H9 (cell line): ENCODE measurements at regions not wholly inside any gene's neighbourhood (a gene's known extent, or its start where the extent isn't known, plus 50 kb on each side); places are given as distances from the start of the nearest gene placed in this dataset.

Source experiments
- DNase-seq: peaks from one replicate; pipeline ENCODE4 v3.0.0-alpha.2; 2017
- H2AFZ ChIP-seq: one replicate; pipeline ENCODE4 v1.6.1; 2013; ENCODE audit warnings: mild to moderate bottlenecking, low read length, control low read depth, moderate library complexity
- H2AK5ac ChIP-seq: 2 replicates; pipeline ENCODE4 v1.6.1; 2013; ENCODE audit warnings: low read length, control low read depth, mixed read lengths; ENCODE audit not compliant: insufficient read length
- H2BK120ac ChIP-seq: one replicate; pipeline ENCODE4 v1.6.1; 2013; ENCODE audit warnings: low read depth, mild to moderate bottlenecking, low read length, control low read depth, inconsistent platforms; ENCODE audit not compliant: poor library complexity, severe bottlenecking
- H2BK12ac ChIP-seq: 2 replicates; pipeline ENCODE4 v1.6.1; 2013; ENCODE audit warnings: low read length, control low read depth, mixed read lengths, low read depth; ENCODE audit not compliant: insufficient read length
- H2BK15ac ChIP-seq: 2 replicates; pipeline ENCODE4 v1.6.1; 2013; ENCODE audit warnings: low read depth, low read length, control low read depth
- H2BK20ac ChIP-seq: one replicate; pipeline ENCODE4 v1.6.1; 2013; ENCODE audit warnings: low read depth, mild to moderate bottlenecking, low read length, control low read depth, inconsistent platforms; ENCODE audit not compliant: poor library complexity, severe bottlenecking
- H2BK5ac ChIP-seq: 2 replicates; pipeline ENCODE4 v1.6.1; 2013; ENCODE audit warnings: low read length, control low read depth, mixed read lengths; ENCODE audit not compliant: insufficient read length
- H3K14ac ChIP-seq: 2 replicates; pipeline ENCODE4 v1.6.1; 2013; ENCODE audit warnings: low read length, control low read depth; ENCODE audit not compliant: insufficient read depth
- H3K18ac ChIP-seq: 2 replicates; pipeline ENCODE4 v1.6.1; 2013; ENCODE audit warnings: low read depth, mild to moderate bottlenecking, mixed read lengths, low read length, control low read depth; ENCODE audit not compliant: insufficient read length
- H3K23ac ChIP-seq: 2 replicates; pipeline ENCODE4 v1.6.1; 2013; ENCODE audit warnings: low read length, control low read depth, mixed read lengths, low read depth; ENCODE audit not compliant: insufficient read length
- H3K23me2 ChIP-seq: 2 replicates; pipeline ENCODE4 v1.6.1; 2013; ENCODE audit warnings: low read depth, mild to moderate bottlenecking, mixed read lengths, low read length, control low read depth; ENCODE audit not compliant: insufficient read length, poor library complexity, severe bottlenecking
- H3K27ac ChIP-seq: 2 replicates; pipeline ENCODE4 v1.5.1; 2013; ENCODE audit warnings: low read length, control low read depth, mixed read lengths, low read depth; ENCODE audit not compliant: insufficient read length
- H3K27me3 ChIP-seq: 2 replicates; pipeline ENCODE4 v1.6.1; 2013; ENCODE audit warnings: low read length, control low read depth, inconsistent platforms; ENCODE audit not compliant: insufficient read depth
- H3K4ac ChIP-seq: 2 replicates; pipeline ENCODE4 v1.6.1; 2013; ENCODE audit warnings: low read depth, mild to moderate bottlenecking, control low read depth, inconsistent platforms, low read length, moderate library complexity
- H3K4me1 ChIP-seq: 2 replicates; pipeline ENCODE4 v1.6.1; 2013; ENCODE audit warnings: low read length, control low read depth, inconsistent platforms; ENCODE audit not compliant: insufficient read depth
- H3K4me2 ChIP-seq: 2 replicates; pipeline ENCODE4 v1.6.1; 2013; ENCODE audit warnings: low read length, control low read depth, mixed read lengths; ENCODE audit not compliant: insufficient read length, insufficient read depth
- H3K56ac ChIP-seq: 2 replicates; pipeline ENCODE4 v1.6.1; 2013; ENCODE audit warnings: low read depth, mild to moderate bottlenecking, mixed read lengths, low read length, control low read depth; ENCODE audit not compliant: insufficient read length
- H3K79me1 ChIP-seq: 2 replicates; pipeline ENCODE4 v1.6.1; 2013; ENCODE audit warnings: low read depth, mild to moderate bottlenecking, moderate library complexity, low read length, control low read depth, inconsistent platforms; ENCODE audit not compliant: insufficient read depth, poor library complexity, severe bottlenecking
- H3K79me2 ChIP-seq: 2 replicates; pipeline ENCODE4 v1.6.1; 2013; ENCODE audit warnings: low read length, control low read depth, inconsistent platforms; ENCODE audit not compliant: insufficient read depth
- H3K9ac ChIP-seq: 2 replicates; pipeline ENCODE4 v1.6.1; 2013; ENCODE audit warnings: low read length, control low read depth, mixed read lengths; ENCODE audit not compliant: insufficient read length; ENCODE audit errors: extremely low read depth
- H3K9me3 ChIP-seq: one replicate; pipeline ENCODE4 v1.6.1; 2013; ENCODE audit warnings: low read depth, low read length, inconsistent platforms; ENCODE audit not compliant: control insufficient read depth
- H3T11ph ChIP-seq: one replicate; pipeline ENCODE4 v1.6.1; 2013; ENCODE audit warnings: mild to moderate bottlenecking, low read length, control low read depth, inconsistent platforms
- H4K20me1 ChIP-seq: one replicate; pipeline ENCODE4 v1.6.1; 2013; ENCODE audit not compliant: control insufficient read depth, insufficient read length, insufficient read depth
- H4K5ac ChIP-seq: 2 replicates; pipeline ENCODE4 v1.6.1; 2013; ENCODE audit warnings: low read depth, mild to moderate bottlenecking, mixed read lengths, low read length, control low read depth; ENCODE audit not compliant: insufficient read length
- H4K8ac ChIP-seq: replicated peaks from 2 replicates; pipeline ENCODE4 v1.6.1; 2013; ENCODE audit warnings: low read length, control low read depth, mixed read lengths, low read depth; ENCODE audit not compliant: insufficient read length
- H4K91ac ChIP-seq: 2 replicates; pipeline ENCODE4 v1.6.1; 2013; ENCODE audit warnings: low read depth, mild to moderate bottlenecking, moderate library complexity, mixed read lengths, low read length, control low read depth; ENCODE audit not compliant: insufficient read length
- H3K27ac Mint-ChIP-seq, 3 experiments: 2 replicates in 2 of 3; 3 replicates in 1 of 3; pipeline ENCODE4 v1.8.0; 2020 to 2021; ENCODE audit warnings: mixed read lengths in 3 of 3, mild to moderate bottlenecking in 1 of 3, moderate library complexity in 1 of 3
- H3K27me3 Mint-ChIP-seq: 2 replicates; pipeline ENCODE4 v1.8.0; 2021; ENCODE audit warnings: low read depth, mild to moderate bottlenecking, moderate library complexity, mixed read lengths
- H3K36me3 Mint-ChIP-seq, 3 experiments: 2 replicates in 2 of 3; 3 replicates in 1 of 3; pipeline ENCODE4 v1.8.0; 2020 to 2021; ENCODE audit warnings: low read depth in 3 of 3, mixed read lengths in 3 of 3; ENCODE audit not compliant: insufficient read depth in 1 of 3
- H3K4me1 Mint-ChIP-seq, 2 experiments: 2 replicates each; pipeline ENCODE4 v1.8.0; 2020; ENCODE audit warnings: mixed read lengths in 2 of 2
- H3K4me3 Mint-ChIP-seq, 2 experiments: 2 replicates in 1 of 2; 3 replicates in 1 of 2; pipeline ENCODE4 v1.8.0; 2020 to 2021; ENCODE audit warnings: mild to moderate bottlenecking in 2 of 2, mixed read lengths in 2 of 2, moderate library complexity in 1 of 2
- H3K9me3 Mint-ChIP-seq, 2 experiments: 2 replicates in 1 of 2; 3 replicates in 1 of 2; pipeline ENCODE4 v1.8.0; 2020; ENCODE audit warnings: mild to moderate bottlenecking in 2 of 2, mixed read lengths in 2 of 2, moderate library complexity in 1 of 2
- CTCF ChIP-seq: fragments of 200-600 bp; sonication (generic); conservative IDR thresholded peaks from 3 replicates; pipeline ENCODE4 v1.8.0; 2021; ENCODE audit warnings: antibody characterized with exemption, mild to moderate bottlenecking
- WGBS: extraction: QIAGEN DNeasy Blood & Tissue Kit; methylation state at CpG from one replicate; pipeline ENCODE4 v1.1.7; 2013; ENCODE audit warnings: missing lambda C conversion rate, low lambda C conversion rate, mixed read lengths; ENCODE audit not compliant: insufficient read length; ENCODE audit errors: extremely low coverage; 5-methylcytosine and 5-hydroxymethylcytosine counted together

DNA sequence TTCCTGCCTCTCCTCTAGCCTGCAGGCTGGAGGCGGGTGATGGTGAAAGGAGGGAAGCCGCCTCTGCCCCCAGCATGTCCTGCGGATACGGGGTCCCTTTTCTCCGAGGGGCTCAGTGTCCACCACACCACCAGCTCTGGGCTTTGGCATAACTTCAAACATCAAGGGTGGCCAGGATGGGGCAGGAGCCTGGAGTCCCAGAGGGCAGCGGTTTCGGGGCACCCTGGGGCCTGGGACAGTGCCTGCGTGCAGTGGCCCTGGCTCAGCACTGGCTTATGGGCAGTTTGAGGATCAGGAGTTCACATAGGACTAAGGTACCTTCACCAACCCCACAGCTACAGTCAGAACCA is 85.5 kb upstream of the GPC1 start:
- H2BK120ac ChIP-seq, result no peak overlapping the region
- no peak overlapping the region; the same call in 1 of the 2 replicates for H3K14ac ChIP-seq
- no peak overlapping the region for H3K4ac ChIP-seq
- no peaks in the 10 kb centered on the region; a peak in 2 of 7 replicates for H3K36me3 Mint-ChIP-seq
- no peaks in the 10 kb centered on the region for H3K27me3 ChIP-seq
- no peak overlapping the region for H3T11ph ChIP-seq
- H3K9me3 ChIP-seq, result no peaks in the 10 kb centered on the region
- H4K91ac ChIP-seq, result no peak overlapping the region
- no peak overlapping the region for H2BK5ac ChIP-seq
- no peak overlapping the region for H3K56ac ChIP-seq
- H3K4me1 Mint-ChIP-seq, result no peaks in the 10 kb centered on the region
- WGBS, result no CpG with 5 or more reads among the region's 8 CpGs
- H3K27ac Mint-ChIP-seq, result no peak overlapping the region; a peak in 1 of 7 replicates
- H2BK15ac ChIP-seq, result no peak overlapping the region
- no peak overlapping the region for H2BK20ac ChIP-seq
- H3K9ac ChIP-seq, result no peak overlapping the region
- H4K5ac ChIP-seq, result no peak overlapping the region
- no peak overlapping the region for H3K27ac ChIP-seq
- no peaks in the 10 kb centered on the region for H3K23me2 ChIP-seq
- TF ChIP-seq CTCF, result no peak
- peaks cover 9 to 11% of the 10 kb centered on the region in 2 experiments; a peak in 4 of 5 replicates for H3K9me3 Mint-ChIP-seq
- H3K79me2 ChIP-seq, result no peaks in the 10 kb centered on the region
- H3K18ac ChIP-seq, result no peak overlapping the region
- no peaks in the 10 kb centered on the region for H3K4me1 ChIP-seq
- H3K79me1 ChIP-seq, result no peaks in the 10 kb centered on the region
- no peak overlapping the region for H2BK12ac ChIP-seq
- H4K20me1 ChIP-seq, result no peaks in the 10 kb centered on the region
- H4K8ac ChIP-seq, result no peak overlapping the region
- no peak for DNase-seq
- no peak overlapping the region for H3K4me3 Mint-ChIP-seq
- H3K27me3 Mint-ChIP-seq, result peaks cover 7% of the 10 kb centered on the region
- H2AFZ ChIP-seq, result no peak overlapping the region
- no peak overlapping the region for H3K4me2 ChIP-seq
- H3K23ac ChIP-seq, result no peak overlapping the region
- no peak overlapping the region for H2AK5ac ChIP-seq
